HEK293 (cell line): ENCODE measurements at regions not wholly inside any gene's neighbourhood (a gene's known extent, or its start where the extent isn't known, plus 50 kb on each side); places are given as distances from the start of the nearest gene placed in this dataset.

Experiments used
- HOXA7 ChIP-seq: sonication (generic); formaldehyde crosslinking; IDR thresholded peaks from 2 replicates; pipeline ENCODE4 v1.8.1; 2022; ENCODE audit warnings: missing genetic modification reagents, borderline replicate concordance
- ZNF248 ChIP-seq: fragments of 450-650 bp; formaldehyde crosslinking; IDR thresholded peaks from 2 replicates; pipeline ENCODE4 v1.5.1; 2017; ENCODE audit warnings: missing biosample characterization, missing genetic modification characterization
- ZNF785 ChIP-seq: fragments of 450-650 bp; formaldehyde crosslinking; IDR thresholded peaks from 2 replicates; pipeline ENCODE4 v1.5.1; 2016; ENCODE audit warnings: missing biosample characterization, missing genetic modification characterization

DNA sequence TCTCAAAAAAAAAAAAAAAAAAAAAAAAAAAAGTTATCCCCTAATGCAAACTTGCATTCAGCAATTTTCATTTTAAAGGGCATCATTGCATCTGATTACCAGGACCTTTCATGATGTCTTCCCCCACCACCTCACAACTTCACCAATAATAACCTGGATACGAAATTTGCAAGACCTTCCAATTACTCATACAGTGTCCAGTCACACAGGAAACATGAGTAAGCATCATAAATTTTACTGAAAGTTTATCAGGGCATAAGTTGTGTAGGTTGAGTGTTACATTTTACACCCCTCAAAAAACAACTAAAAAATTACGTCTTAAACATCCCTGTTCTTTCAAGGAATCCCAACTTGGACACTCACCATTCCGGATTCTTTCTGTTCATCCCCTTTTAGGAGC lies 79.1 kb upstream of the ANKEF1 start:
- TF ChIP-seq HOXA7 (CRISPR knock-in tag) (no peak), ZNF785 (no peak), ZNF248 (tag by site-specific recombination) (no peak)
